RWPE1 (cell line): ENCODE measurements at regions not wholly inside any gene's neighbourhood (a gene's known extent, or its start where the extent isn't known, plus 50 kb on each side); places are given as distances from the start of the nearest gene placed in this dataset.
A peak's percentile ranks its signal among the peaks of the same experiment; 100 is the strongest.

Experiments used
- CTCF ChIA-PET: fragments of 350-600 bp; sonication (Branson Sonifier 250); formaldehyde crosslinking; extraction: SDS; loops from one replicate; lab custom pipeline; 2021; lab: Yijun Ruan, JAX
- POLR2A ChIA-PET: fragments of 400-600 bp; formaldehyde crosslinking; extraction: SDS; loops from one replicate; lab custom pipeline; 2020; ENCODE audit warnings: antibody characterized with exemption; ENCODE audit not compliant: low non-redundant PET; lab: Yijun Ruan, JAX
- DNase-seq: peaks from one replicate; pipeline ENCODE4 v3.0.0; 2012; ENCODE audit warnings: low spot score
- H3K27ac ChIP-seq: fragments of 450-650 bp; 2 replicates; pipeline ENCODE4 v1.5.1; 2017
- CTCF ChIP-seq: fragments of 450-650 bp; conservative IDR thresholded peaks from 2 replicates; pipeline ENCODE4 v1.5.1; 2017; ENCODE audit warnings: low read depth, mild to moderate bottlenecking

GRCh38 chr2:64838817-64839216 lies 150.4 kb upstream of the SLC1A4 start:
- POLR2A ChIA-PET: interaction anchor here (0.5 to 2.0 kb wide), 7 partner anchors 12 to 196 kb away, joined by 3 to 13 read pairs (median 5); no protein-coding TSS in a partner anchor
- DNase-seq: peak; percentile 96

GRCh38 chr2:64839844-64840243 lies 149.4 kb upstream of the SLC1A4 start:
- CTCF ChIA-PET: interaction anchor here (0.6 kb wide), 1 partner anchor 351 kb away, joined by 3 read pairs; no protein-coding TSS in a partner anchor
- no peak for TF ChIP-seq CTCF
- peak overlapping the region; percentile 94 for H3K27ac ChIP-seq

More at GRCh38 chr2:64838817-64839216, 150.4 kb upstream of the SLC1A4 start:
- CTCF ChIA-PET: interaction anchor here (0.6 kb wide), 1 partner anchor 88 kb away, joined by 3 read pairs; no protein-coding TSS in a partner anchor
- TF ChIP-seq CTCF: no peak
- H3K27ac ChIP-seq: peak overlapping the region; percentile 94

GRCh38 chr2:64840426-64840881 lies 148.7 kb upstream of the SLC1A4 start:
- H3K27ac ChIP-seq: no peak overlapping the region
- ChIA-PET CTCF (no interaction called here), POLR2A (no interaction called here)
- no peak for DNase-seq
- no peak for TF ChIP-seq CTCF

More at GRCh38 chr2:64839844-64840243, 149.4 kb upstream of the SLC1A4 start:
- POLR2A ChIA-PET: no interaction called here
- DNase-seq: no peak

GRCh38 chr2:64841461-64841860 lies 147.7 kb upstream of the SLC1A4 start:
- ChIA-PET POLR2A (no interaction called here), CTCF (no interaction called here)
- no peak for TF ChIP-seq CTCF
- no peak overlapping the region for H3K27ac ChIP-seq
- no peak for DNase-seq

GRCh38 chr2:64842030-64842429 lies 147.2 kb upstream of the SLC1A4 start:
- TF ChIP-seq CTCF: no peak
- no peak for DNase-seq
- no peak overlapping the region for H3K27ac ChIP-seq
- CTCF ChIA-PET: interaction anchor here (0.6 kb wide), 1 partner anchor 22 kb away, joined by 3 read pairs; no protein-coding TSS in a partner anchor
- POLR2A ChIA-PET: no interaction called here

- POLR2A ChIA-PET: no interaction called here
- no peak for TF ChIP-seq CTCF
- CTCF ChIA-PET: interaction anchor here (1.0 kb wide), 1 partner anchor 12 kb away, joined by 3 read pairs; no protein-coding TSS in a partner anchor
- no peak for DNase-seq
- no peak overlapping the region for H3K27ac ChIP-seq
Measured at GRCh38 chr2:64844087-64844486, 145.1 kb upstream of the SLC1A4 start.
